CD4-positive, alpha-beta T cell treated with Interleukin-17A for 1 hour (primary cell): ENCODE measurements at regions not wholly inside any gene's neighbourhood (a gene's known extent, or its start where the extent isn't known, plus 50 kb on each side); places are given as distances from the start of the nearest gene placed in this dataset.

Source experiments
- DNase-seq: peaks from one replicate; pipeline ENCODE4 v3.0.0-alpha.2; 2020

GRCh38 chr5:173808079-173808808 lies 79.9 kb upstream of the CPEB4 start:
- DNase-seq: no peak

GRCh38 chr5:173809014-173809413 lies 79.1 kb upstream of the CPEB4 start:
- DNase-seq: no peak

- DNase-seq: no peak
These were observed 75.2 kb upstream of the CPEB4 start for GRCh38 chr5:173812811-173813550.

GRCh38 chr5:173814053-173814452 lies 74.1 kb upstream of the CPEB4 start:
- DNase-seq: no peak

GRCh38 chr5:173815571-173815970 lies 72.6 kb upstream of the CPEB4 start:
- DNase-seq: no peak

GRCh38 chr5:173816728-173817127 lies 71.4 kb upstream of the CPEB4 start:
- DNase-seq: no peak

GRCh38 chr5:173817561-173817960 lies 70.6 kb upstream of the CPEB4 start:
- no peak for DNase-seq

- no peak for DNase-seq
These were observed 68.6 kb upstream of the CPEB4 start for GRCh38 chr5:173819521-173819920.

GRCh38 chr5:173823274-173823644 lies 64.9 kb upstream of the CPEB4 start:
- no peak for DNase-seq

- no peak for DNase-seq
These were observed 64.2 kb upstream of the CPEB4 start for GRCh38 chr5:173823721-173824567.

GRCh38 chr5:173825215-173825865 lies 62.8 kb upstream of the CPEB4 start:
- no peak for DNase-seq

GRCh38 chr5:173826086-173826427 lies 62.1 kb upstream of the CPEB4 start:
- no peak for DNase-seq

- no peak for DNase-seq
These were observed 61.5 kb upstream of the CPEB4 start for GRCh38 chr5:173826428-173827350.

- DNase-seq: no peak
These were observed 59.2 kb upstream of the CPEB4 start for GRCh38 chr5:173828952-173829351.

- DNase-seq: no peak
These were observed 58.3 kb upstream of the CPEB4 start for GRCh38 chr5:173829826-173830225.

- DNase-seq: no peak
These were observed 57.7 kb upstream of the CPEB4 start for GRCh38 chr5:173830421-173830820.

GRCh38 chr5:173831196-173831914 lies 56.8 kb upstream of the CPEB4 start:
- no peak for DNase-seq

GRCh38 chr5:173832386-173832785 lies 55.8 kb upstream of the CPEB4 start:
- DNase-seq: no peak

GRCh38 chr5:173833196-173833985 lies 54.8 kb upstream of the CPEB4 start:
- DNase-seq: no peak

GRCh38 chr5:173834071-173834771 lies 53.9 kb upstream of the CPEB4 start:
- DNase-seq: no peak
